ENCODE measurements at regions not wholly inside any gene's neighbourhood (a gene's known extent, or its start where the extent isn't known, plus 50 kb on each side); places are given as distances from the start of the nearest gene placed in this dataset.

GRCh38 chr5:23405316-23406068 is 101.9 kb upstream of the PRDM9 start:
- in situ Hi-C loops (cut with HindIII; ENCODE audit: low pct_unique_long_range_greater_than_20kb, low sequenced_read_pairs) = no loop called here
- no peak for DNase-seq (ENCODE audit: low read depth in 1 of 2, low spot score in 1 of 2)

GRCh38 chr5:23402585-23402984 is 104.8 kb upstream of the PRDM9 start:
- in situ Hi-C loops (cut with HindIII; ENCODE audit: low pct_unique_long_range_greater_than_20kb, low sequenced_read_pairs) = no loop called here
- no peak for TF ChIP-seq JUND (IDR thresholded peaks at IDR 0.05; ENCODE audit: low read depth)
- DNase-seq (ENCODE audit: low read depth in 1 of 2, low spot score in 1 of 2) = no peak

More at GRCh38 chr5:23405316-23406068, 101.9 kb upstream of the PRDM9 start:
- no peak for TF ChIP-seq JUND (IDR thresholded peaks at IDR 0.05; ENCODE audit: low read depth)

- no peak for DNase-seq (ENCODE audit: low read depth in 1 of 2, low spot score in 1 of 2)
- no peak for TF ChIP-seq JUND (IDR thresholded peaks at IDR 0.05; ENCODE audit: low read depth)
- in situ Hi-C loops (cut with HindIII; ENCODE audit: low pct_unique_long_range_greater_than_20kb, low sequenced_read_pairs) = no loop called here
Observed at GRCh38 chr5:23400951-23401350, 106.5 kb upstream of the PRDM9 start.

- no peak for TF ChIP-seq JUND (IDR thresholded peaks at IDR 0.05; ENCODE audit: low read depth)
- in situ Hi-C loops (cut with HindIII; ENCODE audit: low pct_unique_long_range_greater_than_20kb, low sequenced_read_pairs) = no loop called here
- no peak for DNase-seq (ENCODE audit: low read depth in 1 of 2, low spot score in 1 of 2)
Observed at GRCh38 chr5:23396346-23396745, 111.1 kb upstream of the PRDM9 start.

- in situ Hi-C loops (cut with HindIII; ENCODE audit: low pct_unique_long_range_greater_than_20kb, low sequenced_read_pairs) = no loop called here
- no peak for TF ChIP-seq JUND (IDR thresholded peaks at IDR 0.05; ENCODE audit: low read depth)
- DNase-seq (ENCODE audit: low read depth in 1 of 2, low spot score in 1 of 2) = no peak
Observed at GRCh38 chr5:23389291-23390101, 117.9 kb upstream of the PRDM9 start.

- in situ Hi-C loops (cut with HindIII; ENCODE audit: low pct_unique_long_range_greater_than_20kb, low sequenced_read_pairs) = no loop called here
- no peak for DNase-seq (ENCODE audit: low read depth in 1 of 2, low spot score in 1 of 2)
- TF ChIP-seq JUND (IDR thresholded peaks at IDR 0.05; ENCODE audit: low read depth) = no peak
Observed at GRCh38 chr5:23385036-23385435, 122.4 kb upstream of the PRDM9 start.

GRCh38 chr5:23372177-23372576 is 135.2 kb upstream of the PRDM9 start:
- in situ Hi-C loops (cut with HindIII; ENCODE audit: low pct_unique_long_range_greater_than_20kb, low sequenced_read_pairs) = no loop called here
- DNase-seq (ENCODE audit: low read depth in 1 of 2, low spot score in 1 of 2) = no peak
- no peak for TF ChIP-seq JUND (IDR thresholded peaks at IDR 0.05; ENCODE audit: low read depth)

- TF ChIP-seq JUND (IDR thresholded peaks at IDR 0.05; ENCODE audit: low read depth) = no peak
- no peak for DNase-seq (ENCODE audit: low read depth in 1 of 2, low spot score in 1 of 2)
- in situ Hi-C loops (cut with HindIII; ENCODE audit: low pct_unique_long_range_greater_than_20kb, low sequenced_read_pairs) = no loop called here
Observed at GRCh38 chr5:23368393-23368792, 139.0 kb upstream of the PRDM9 start.

GRCh38 chr5:23367874-23368273 is 139.5 kb upstream of the PRDM9 start:
- no peak for TF ChIP-seq JUND (IDR thresholded peaks at IDR 0.05; ENCODE audit: low read depth)
- no peak for DNase-seq (ENCODE audit: low read depth in 1 of 2, low spot score in 1 of 2)
- in situ Hi-C loops (cut with HindIII; ENCODE audit: low pct_unique_long_range_greater_than_20kb, low sequenced_read_pairs) = no loop called here

- no peak for DNase-seq (ENCODE audit: low read depth in 1 of 2, low spot score in 1 of 2)
- TF ChIP-seq JUND (IDR thresholded peaks at IDR 0.05; ENCODE audit: low read depth) = no peak
- in situ Hi-C loops (cut with HindIII; ENCODE audit: low pct_unique_long_range_greater_than_20kb, low sequenced_read_pairs) = no loop called here
Observed at GRCh38 chr5:23353286-23353685, 154.1 kb upstream of the PRDM9 start.

- in situ Hi-C loops (cut with HindIII; ENCODE audit: low pct_unique_long_range_greater_than_20kb, low sequenced_read_pairs) = no loop called here
- DNase-seq (ENCODE audit: low read depth in 1 of 2, low spot score in 1 of 2) = peak in 1 of 2 experiments; percentile 43
Observed at GRCh38 chr5:23352446-23352845, 155.0 kb upstream of the PRDM9 start.

GRCh38 chr5:23343121-23343520 is 164.3 kb upstream of the PRDM9 start:
- TF ChIP-seq JUND (IDR thresholded peaks at IDR 0.05; ENCODE audit: low read depth) = no peak
- no peak for DNase-seq (ENCODE audit: low read depth in 1 of 2, low spot score in 1 of 2)
- in situ Hi-C loops (cut with HindIII; ENCODE audit: low pct_unique_long_range_greater_than_20kb, low sequenced_read_pairs) = no loop called here

More at GRCh38 chr5:23352446-23352845, 155.0 kb upstream of the PRDM9 start:
- no peak for TF ChIP-seq JUND (IDR thresholded peaks at IDR 0.05; ENCODE audit: low read depth)

- TF ChIP-seq JUND (IDR thresholded peaks at IDR 0.05; ENCODE audit: low read depth) = no peak
- in situ Hi-C loops (cut with HindIII; ENCODE audit: low pct_unique_long_range_greater_than_20kb, low sequenced_read_pairs) = no loop called here
- DNase-seq (ENCODE audit: low read depth in 1 of 2, low spot score in 1 of 2) = peak; percentile 11 to 60
Observed at GRCh38 chr5:23332650-23333251, 174.7 kb upstream of the PRDM9 start.
